Right ventricle myocardium superior (tissue), 1 donor: ENCODE measurements at regions not wholly inside any gene's neighbourhood (a gene's known extent, or its start where the extent isn't known, plus 50 kb on each side); places are given as distances from the start of the nearest gene placed in this dataset.

ENCODE experiments used
- ATAC-seq: fragments of 200-7000 bp; cut with Tn5 transposase; one replicate; pipeline ENCODE4 v1.9.1; 2020; ENCODE audit warnings: mild to moderate bottlenecking; ENCODE audit not compliant: poor library complexity
- DNase-seq: peaks from one replicate; pipeline ENCODE4 v3.0.0-alpha.2; 2020
- intact Hi-C: fragments of 100-400 bp; cut with DNase I; formaldehyde crosslinking; loops from one replicate; pipeline ENCODE4 v1.11.2; 2022
- donor health status: DM: no; HTN: yes; CAD: no; lungs with severe emphysema.

DNA sequence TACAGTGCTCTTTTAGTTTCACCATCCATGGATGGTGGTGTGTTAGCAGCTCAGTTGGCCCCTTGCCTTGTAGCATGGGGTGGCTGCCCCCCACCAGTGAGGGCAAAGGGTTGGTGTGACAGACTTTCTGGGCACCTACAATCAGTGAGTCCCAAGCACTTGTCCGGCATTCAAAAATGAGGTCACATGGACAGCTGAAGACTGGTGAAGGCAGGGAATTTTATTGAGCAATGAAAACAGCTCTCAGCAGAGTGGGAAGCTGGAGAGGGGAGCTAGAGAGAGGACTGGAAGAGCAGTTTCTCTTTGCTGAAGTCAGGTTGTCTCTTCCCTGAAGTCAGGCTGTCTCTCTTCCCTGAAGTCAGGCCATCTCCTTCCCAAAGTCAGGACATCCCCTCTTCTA lies 1053.2 kb downstream of the SLITRK1 start:
- no peak for ATAC-seq
- intact Hi-C loops, result no loop called here
- no peak for DNase-seq

DNA sequence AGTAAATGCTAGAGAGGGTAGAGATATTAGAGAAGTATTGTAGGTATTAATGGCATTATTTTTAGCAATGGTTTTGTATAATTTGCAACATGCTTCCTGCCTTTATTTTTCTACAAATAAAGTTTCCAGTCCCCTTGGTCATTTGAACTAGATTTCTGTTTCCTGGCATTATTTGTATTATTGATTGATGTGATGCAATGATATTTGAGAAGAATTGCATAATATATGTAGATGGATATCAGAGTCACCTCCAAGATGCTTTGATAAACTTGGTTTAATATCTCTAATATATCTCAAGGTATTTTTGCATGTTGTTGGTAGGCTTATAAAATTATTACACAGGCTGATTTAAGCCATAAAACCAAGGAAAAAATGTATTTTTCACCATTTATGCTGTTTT lies 1054.5 kb downstream of the SLITRK1 start:
- ATAC-seq (no peak), DNase-seq (no peak)
- intact Hi-C loops, result no loop called here

- ATAC-seq (no peak), DNase-seq (no peak)
- intact Hi-C loops, result no loop called here
Observed at GRCh38 chr13:82822935-82823334, 1059.3 kb downstream of the SLITRK1 start.

GRCh38 chr13:82817133-82817532 lies 1065.1 kb downstream of the SLITRK1 start:
- intact Hi-C loops, result no loop called here
- no peak for ATAC-seq
- no peak for DNase-seq

DNA sequence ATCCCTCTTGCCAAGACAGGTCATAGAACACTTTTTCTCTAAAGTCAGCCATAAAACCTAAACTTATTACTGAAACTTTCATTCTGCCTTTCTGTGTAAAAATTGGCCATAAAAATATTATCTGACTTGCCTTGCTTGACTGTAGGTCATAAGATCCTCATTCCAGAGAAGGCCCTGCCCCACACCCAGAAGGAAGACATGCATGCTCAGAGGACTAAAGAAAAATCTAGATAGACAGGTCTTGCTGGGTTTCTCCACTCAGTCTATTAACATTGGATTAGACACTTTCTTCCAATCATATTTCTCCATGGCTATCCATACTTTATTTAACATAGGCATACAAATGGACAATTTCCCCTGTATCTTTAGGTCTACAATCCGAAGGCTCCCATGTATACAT lies 1066.5 kb downstream of the SLITRK1 start:
- ATAC-seq, result no peak
- DNase-seq, result no peak
- intact Hi-C loops, result no loop called here

GRCh38 chr13:82803341-82803740 lies 1078.9 kb downstream of the SLITRK1 start:
- DNase-seq, result no peak
- ATAC-seq, result no peak
- intact Hi-C loops, result no loop called here

GRCh38 chr13:82802528-82802927 lies 1079.7 kb downstream of the SLITRK1 start:
- intact Hi-C loops, result no loop called here
- DNase-seq (no peak), ATAC-seq (no peak)

- ATAC-seq (no peak), DNase-seq (no peak)
- intact Hi-C loops, result no loop called here
Observed at GRCh38 chr13:82800391-82800790, 1081.9 kb downstream of the SLITRK1 start.

- ATAC-seq, result no peak
- no peak for DNase-seq
- intact Hi-C loops, result no loop called here
Observed at GRCh38 chr13:82797876-82798275, 1084.4 kb downstream of the SLITRK1 start.

GRCh38 chr13:82791035-82791434 lies 1091.2 kb downstream of the SLITRK1 start:
- intact Hi-C loops, result no loop called here
- DNase-seq (no peak), ATAC-seq (no peak)

- intact Hi-C loops, result no loop called here
- DNase-seq (no peak), ATAC-seq (no peak)
Observed at GRCh38 chr13:82772816-82773215, 1109.5 kb downstream of the SLITRK1 start.

- intact Hi-C loops, result no loop called here
- ATAC-seq (no peak), DNase-seq (no peak)
Observed at GRCh38 chr13:82766732-82767321, 1115.4 kb downstream of the SLITRK1 start.

DNA sequence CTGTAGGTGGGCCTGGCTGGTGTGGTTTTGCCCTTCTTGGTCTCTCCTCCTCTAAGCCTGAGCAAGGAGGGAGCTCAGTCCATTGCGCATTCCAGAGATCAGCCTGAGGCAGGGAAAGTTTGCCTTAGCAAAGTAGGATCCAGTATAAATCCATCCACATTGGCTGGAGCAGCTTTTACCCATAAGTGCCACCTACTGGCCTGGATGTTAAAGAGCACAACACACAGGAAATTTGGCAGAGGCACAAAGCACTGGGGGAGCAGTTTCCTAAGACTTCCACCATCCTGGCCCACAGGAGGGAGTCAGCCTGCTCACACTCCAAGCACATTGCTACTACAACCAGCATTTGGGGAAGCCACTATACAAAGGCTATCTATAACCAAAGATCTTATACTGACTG lies 1124.2 kb downstream of the SLITRK1 start:
- intact Hi-C loops, result no loop called here
- DNase-seq (no peak), ATAC-seq (no peak)

GRCh38 chr13:82751206-82751605 lies 1131.1 kb downstream of the SLITRK1 start:
- ATAC-seq, result no peak
- intact Hi-C loops, result no loop called here
- DNase-seq, result no peak

GRCh38 chr13:82749551-82749950 lies 1132.7 kb downstream of the SLITRK1 start:
- intact Hi-C loops, result no loop called here
- DNase-seq, result no peak
- no peak for ATAC-seq

DNA sequence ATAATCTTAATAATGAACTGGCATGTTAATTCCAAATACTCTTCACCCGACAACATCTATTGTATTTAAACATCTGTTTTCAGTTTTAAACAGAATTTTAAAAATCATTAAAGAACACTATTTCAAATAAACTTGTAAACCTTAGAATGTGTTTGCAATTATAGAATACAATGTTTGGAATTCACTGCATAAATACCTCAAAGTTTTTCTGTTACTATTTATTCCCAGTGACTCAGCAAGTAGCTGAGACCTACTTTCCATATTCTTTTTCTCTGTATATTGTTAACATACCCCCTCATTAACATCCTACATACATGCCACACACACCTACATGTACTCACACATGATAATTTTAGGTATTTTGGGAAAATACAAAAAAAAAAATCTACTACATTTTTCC lies 1134.3 kb downstream of the SLITRK1 start:
- no peak for DNase-seq
- no peak for ATAC-seq
- intact Hi-C loops, result no loop called here

DNA sequence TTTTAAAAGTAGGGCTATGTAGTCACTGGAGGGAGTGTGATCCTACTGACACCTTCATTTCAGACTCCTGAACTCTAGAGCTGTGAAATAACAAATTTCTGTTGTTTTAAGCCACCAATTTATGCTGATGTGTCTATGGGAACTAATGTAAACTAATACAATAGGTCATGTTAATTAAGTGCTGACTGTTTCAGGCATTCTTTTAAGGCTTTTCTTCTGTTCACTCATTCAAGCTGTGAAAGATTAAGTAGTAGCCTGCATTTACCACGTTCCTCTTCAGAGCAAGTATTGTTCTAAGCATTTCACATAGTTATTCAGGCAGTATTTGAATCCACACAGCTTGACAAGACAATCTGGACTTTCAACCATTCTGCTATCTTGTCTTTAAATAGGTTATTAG lies 1135.0 kb downstream of the SLITRK1 start:
- intact Hi-C loops, result no loop called here
- ATAC-seq (no peak), DNase-seq (no peak)

DNA sequence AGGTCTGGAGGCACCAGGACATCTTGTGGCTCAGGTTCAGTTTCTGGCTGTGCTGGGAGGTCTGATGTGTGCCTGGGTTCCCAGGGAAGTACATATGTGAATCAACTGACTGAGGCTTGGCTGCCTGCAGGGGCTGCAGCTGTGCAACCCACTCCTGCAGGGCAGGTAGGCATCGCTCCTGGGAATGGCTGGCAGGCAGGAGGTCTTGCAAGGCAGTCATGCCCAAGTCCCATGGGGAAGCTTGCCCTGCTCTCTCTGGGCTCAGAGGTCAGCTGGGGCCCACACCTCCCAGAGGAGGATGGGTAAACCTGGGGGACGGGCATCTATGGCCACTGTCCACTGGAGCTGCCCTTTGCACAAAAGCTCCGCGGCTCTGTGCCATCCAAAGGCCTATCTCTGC lies 1141.8 kb downstream of the SLITRK1 start:
- no peak for ATAC-seq
- no peak for DNase-seq
- intact Hi-C loops, result no loop called here

DNA sequence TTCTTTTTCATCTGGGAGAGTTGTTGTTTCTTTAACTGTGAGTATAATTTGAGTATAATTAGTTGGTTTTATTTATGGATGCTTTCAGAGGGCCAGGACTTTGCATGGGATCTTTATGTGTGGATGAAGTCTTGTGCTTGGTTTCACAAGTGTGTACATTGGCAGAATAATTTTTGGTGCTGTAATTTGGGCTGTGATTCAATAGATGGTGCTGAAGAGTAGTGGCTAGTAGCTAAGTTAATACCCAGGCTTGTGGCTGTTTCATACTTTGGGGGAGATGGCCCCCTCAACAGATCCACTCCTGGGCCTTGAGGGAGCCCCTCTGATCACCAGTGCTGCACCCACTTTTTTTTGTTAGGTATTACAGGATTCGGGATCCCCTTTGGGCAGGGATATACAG lies 1142.4 kb downstream of the SLITRK1 start:
- DNase-seq (no peak), ATAC-seq (no peak)
- intact Hi-C loops, result no loop called here

- ATAC-seq, result no peak
- intact Hi-C loops, result no loop called here
- no peak for DNase-seq
Observed at GRCh38 chr13:82729401-82729800, 1152.9 kb downstream of the SLITRK1 start.

GRCh38 chr13:82720986-82721385 lies 1161.3 kb downstream of the SLITRK1 start:
- DNase-seq (no peak), ATAC-seq (no peak)
- intact Hi-C loops, result no loop called here
